Endothelial cell of umbilical vein (primary cell): ENCODE measurements at regions not wholly inside any gene's neighbourhood (a gene's known extent, or its start where the extent isn't known, plus 50 kb on each side); places are given as distances from the start of the nearest gene placed in this dataset.

Experiments
- BruUV-seq: library from RNA; stranded (reverse); fragments of 400-500 nt; replicated peaks from 2 replicates; lab custom pipeline; 2021; lab: Mats Ljungman, UMichigan
- CTCF ChIA-PET: fragments of 300-600, 350-600 bp; sonication (Branson Sonifier 250); formaldehyde crosslinking; loops from one replicate; lab custom pipeline; 2021; ENCODE audit warnings: antibody characterized with exemption, inconsistent platforms; lab: Charles Lee
- POLR2A ChIA-PET: fragments of 300-600, 350-600 bp; sonication (Branson Sonifier 250); formaldehyde crosslinking; loops from one replicate; lab custom pipeline; 2021; ENCODE audit warnings: antibody characterized with exemption, inconsistent platforms; lab: Charles Lee
- DNase-seq: peaks from one replicate; pipeline ENCODE4 v3.0.0-alpha.2; 2011; ENCODE audit warnings: low read depth, low spot score
- FAIRE-seq: peaks from 2 replicates; lab custom pipeline; 2011; peaks lifted over from hg19 to GRCh38; lab: Jason Lieb, UNC
- H2AFZ ChIP-seq: 2 replicates; pipeline ENCODE4 v1.6.0; 2012; ENCODE audit warnings: low read depth, low read length, control low read depth, inconsistent platforms
- H3K27ac ChIP-seq: 2 replicates; pipeline ENCODE4 v1.5.1; 2011; ENCODE audit warnings: low read depth, mild to moderate bottlenecking, control low read depth, low read length, moderate library complexity; ENCODE audit not compliant: insufficient read depth
- H3K27me3 ChIP-seq, 2 experiments: 2 replicates each; pipeline versions ENCODE4 v1.6.0 to v1.6.1; 2011; ENCODE audit warnings: low read length in 2 of 2, mixed read lengths in 1 of 2; ENCODE audit not compliant: control insufficient read depth in 2 of 2, insufficient read depth in 2 of 2
- H3K36me3 ChIP-seq, 2 experiments: 2 replicates in 1 of 2; 3 replicates in 1 of 2; pipeline ENCODE4 v1.5.1; 2011; ENCODE audit warnings: low read length in 2 of 2, mild to moderate bottlenecking in 1 of 2, moderate library complexity in 1 of 2; ENCODE audit not compliant: control insufficient read depth in 2 of 2, insufficient read depth in 2 of 2; ENCODE audit errors: extremely low read depth in 1 of 2
- H3K4me1 ChIP-seq: 3 replicates; pipeline ENCODE4 v1.5.1; 2011; ENCODE audit warnings: mild to moderate bottlenecking, low read length; ENCODE audit not compliant: control insufficient read depth, insufficient read depth; ENCODE audit errors: extremely low read depth
- H3K4me2 ChIP-seq: 2 replicates; pipeline ENCODE4 v1.6.1; 2011; ENCODE audit warnings: low read length, control low read depth, mixed read lengths; ENCODE audit not compliant: insufficient read depth
- H3K4me3 ChIP-seq, 3 experiments: fragments of 200-600 bp in 1 of 3; sonication (generic), shearing (Covaris generic) in 1 of 3; replicated peaks in 1 of 3; 2 replicates each; pipeline ENCODE4 v1.5.1; 2011 to 2016; ENCODE audit warnings: control low read depth in 3 of 3, low read length in 3 of 3, mild to moderate bottlenecking in 2 of 3, inconsistent platforms in 1 of 3, low read depth in 1 of 3, moderate library complexity in 1 of 3; ENCODE audit not compliant: insufficient read depth in 1 of 3
- H3K79me2 ChIP-seq: 2 replicates; pipeline ENCODE4 v1.6.0; 2012; ENCODE audit warnings: low read length, inconsistent platforms; ENCODE audit not compliant: control insufficient read depth, insufficient read depth
- H3K9ac ChIP-seq: replicated peaks from 2 replicates; pipeline ENCODE3; 2011; ENCODE audit warnings: low read length, control low read depth; ENCODE audit not compliant: insufficient read depth; ENCODE audit errors: extremely low read depth
- H3K9me1 ChIP-seq: replicated peaks from 3 replicates; pipeline ENCODE4 v1.6.0; 2011; ENCODE audit warnings: mild to moderate bottlenecking, low read length; ENCODE audit not compliant: control insufficient read depth, insufficient read depth; ENCODE audit errors: extremely low read depth
- H3K9me3 ChIP-seq: replicated peaks from 2 replicates; pipeline ENCODE4 v1.5.1; 2012; ENCODE audit warnings: low read length, inconsistent platforms; ENCODE audit not compliant: control insufficient read depth, insufficient read depth
- H4K20me1 ChIP-seq: replicated peaks from 2 replicates; pipeline ENCODE3; 2011; ENCODE audit warnings: mild to moderate bottlenecking, low read length; ENCODE audit not compliant: control insufficient read depth, insufficient read depth; ENCODE audit errors: extremely low read depth
- EZH2 ChIP-seq: IDR thresholded peaks from 2 replicates; pipeline ENCODE4 v1.6.1; 2012; ENCODE audit warnings: borderline replicate concordance, low read depth, mild to moderate bottlenecking, moderate library complexity, low read length, inconsistent platforms; ENCODE audit not compliant: severe bottlenecking
- GATA2 ChIP-seq: IDR thresholded peaks from 2 replicates; pipeline ENCODE4 v1.7.0; 2011; ENCODE audit warnings: low read depth, mild to moderate bottlenecking, moderate library complexity, mixed read lengths, low read length; ENCODE audit not compliant: insufficient read length, insufficient read depth
- MYC ChIP-seq: IDR thresholded peaks from one replicate; pipeline ENCODE4 v1.6.1; 2011; ENCODE audit warnings: mild to moderate bottlenecking, low read depth, low read length
- POLR2A ChIP-seq: IDR thresholded peaks from 2 replicates; pipeline ENCODE4 v1.6.1; 2012; ENCODE audit warnings: low read depth, mild to moderate bottlenecking, control low read depth, low read length
- POLR2AphosphoS5 ChIP-seq: IDR thresholded peaks from 2 replicates; pipeline ENCODE4 v1.6.1; 2012; ENCODE audit warnings: low read depth, mild to moderate bottlenecking, control low read depth, low read length, moderate library complexity; ENCODE audit not compliant: insufficient read depth
- dilution Hi-C: fragments of 300-500 bp; cut with MboI; formaldehyde crosslinking; loops from one replicate; pipeline ENCODE4 v1.15.0; 2019; ENCODE audit warnings: low sequenced_read_pairs; ENCODE audit not compliant: extremely low pct_ligation_motif_present
- intact Hi-C: fragments of 100-400 bp; cut with micrococcal nuclease; formaldehyde crosslinking; loops from one replicate; pipeline ENCODE4 v1.10.0; 2022

- ChIA-PET CTCF (interaction anchor here (0.6 to 3.5 kb wide), 2 partner anchors 11 to 204 kb away, joined by 3 to 10 read pairs; no protein-coding TSS in a partner anchor), POLR2A (no interaction called here)
- DNase-seq = peak; percentile 22
- Histone ChIP-seq H3K4me2 (no peak overlapping the region), H3K9ac (no peak overlapping the region), H3K36me3 (no peaks in the 10 kb centered on the region), H3K4me1 (peaks cover 39% of the 10 kb centered on the region), H3K4me3 (no peak overlapping the region), H4K20me1 (no peaks in the 10 kb centered on the region), H3K9me1 (no peaks in the 10 kb centered on the region), H3K27ac (no peak overlapping the region), H3K9me3 (no peaks in the 10 kb centered on the region), H2AFZ (no peak overlapping the region), H3K27me3 (no peaks in the 10 kb centered on the region), H3K79me2 (no peaks in the 10 kb centered on the region)
- dilution Hi-C loops (no loop called here), intact Hi-C loops (loop anchor here (10.0 kb wide), 1 partner anchor 715 kb away; the partner anchor contains the start of gene FBXO31)
- no TSS peak for BruUV-seq
- TF ChIP-seq EZH2 = no peak
- no peak for FAIRE-seq
Measured at GRCh38 chr16:86669285-86669805, 91.0 kb downstream of the FOXL1 start.

GRCh38 chr16:86669937-86670749 lies 91.8 kb downstream of the FOXL1 start:
- Histone ChIP-seq H3K36me3 (no peaks in the 10 kb centered on the region), H3K27ac (no peak overlapping the region), H4K20me1 (no peaks in the 10 kb centered on the region), H3K4me2 (no peak overlapping the region), H3K9me3 (no peaks in the 10 kb centered on the region), H3K4me3 (no peak overlapping the region), H3K27me3 (no peaks in the 10 kb centered on the region), H3K79me2 (no peaks in the 10 kb centered on the region), H3K9me1 (no peaks in the 10 kb centered on the region), H3K9ac (no peak overlapping the region), H2AFZ (no peak overlapping the region), H3K4me1 (peaks cover 32% of the 10 kb centered on the region)
- DNase-seq = no peak
- dilution Hi-C loops (no loop called here), intact Hi-C loops (loop anchor here (10.0 kb wide), 1 partner anchor 715 kb away; the partner anchor contains the start of gene FBXO31)
- CTCF ChIA-PET = interaction anchor here (3.5 kb wide), 1 partner anchor 204 kb away, joined by 10 read pairs; no protein-coding TSS in a partner anchor
- POLR2A ChIA-PET = no interaction called here
- BruUV-seq = no TSS peak
- TF ChIP-seq GATA2 (no peak), EZH2 (no peak), POLR2AphosphoS5 (no peak), POLR2A (no peak), MYC (no peak)
- no peak for FAIRE-seq
